ENCODE measurements at regions not wholly inside any gene's neighbourhood (a gene's known extent, or its start where the extent isn't known, plus 50 kb on each side); places are given as distances from the start of the nearest gene placed in this dataset.

GRCh38 chr6:93124006-93124632, 295.2 kb downstream of the EPHA7 start:
- Histone ChIP-seq H3K9me3 (ENCODE audit: control insufficient read depth, low read length) (no peaks in the 10 kb centered on the region), H3K4me3 (ENCODE audit: low read length) (no peak overlapping the region), H3K27me3 (ENCODE audit: control insufficient read depth, insufficient read depth) (no peaks in the 10 kb centered on the region), H3K27ac (ENCODE audit: low read length) (no peak overlapping the region), H3K4me1 (ENCODE audit: control insufficient read depth, insufficient read depth, low read length) (no peaks in the 10 kb centered on the region)
- 66% methylated on average over 2 of the region's 2 CpGs for WGBS
- intact Hi-C loops (cut with DNase I) = no loop called here
- ATAC-seq = no peak
- DNase-seq = no peak

- 75% methylated on average over 2 of the region's 2 CpGs for WGBS
- intact Hi-C loops (cut with DNase I) = no loop called here
- no peaks in the 10 kb centered on the region for H3K9me3 ChIP-seq (ENCODE audit: control insufficient read depth, low read length)
- no peak overlapping the region for H3K27ac ChIP-seq (ENCODE audit: low read length)
- no peak overlapping the region for H3K4me3 ChIP-seq (ENCODE audit: low read length)
- ATAC-seq = no peak
- no peak for DNase-seq
- H3K27me3 ChIP-seq (ENCODE audit: control insufficient read depth, insufficient read depth) = no peaks in the 10 kb centered on the region
- H3K4me1 ChIP-seq (ENCODE audit: control insufficient read depth, insufficient read depth, low read length) = no peaks in the 10 kb centered on the region
These were observed 295.8 kb downstream of the EPHA7 start for GRCh38 chr6:93123585-93123984.

GRCh38 chr6:93120154-93120742, 299.1 kb downstream of the EPHA7 start:
- Histone ChIP-seq H3K4me3 (ENCODE audit: low read length) (no peak overlapping the region), H3K27ac (ENCODE audit: low read length) (no peak overlapping the region), H3K27me3 (ENCODE audit: control insufficient read depth, insufficient read depth) (no peaks in the 10 kb centered on the region), H3K4me1 (ENCODE audit: control insufficient read depth, insufficient read depth, low read length) (no peaks in the 10 kb centered on the region), H3K9me3 (ENCODE audit: control insufficient read depth, low read length) (no peaks in the 10 kb centered on the region)
- intact Hi-C loops (cut with DNase I) = no loop called here
- ATAC-seq (no peak), DNase-seq (no peak)
- WGBS = 88% methylated on average over 1 of the region's 1 CpG

GRCh38 chr6:93105907-93106306, 313.5 kb downstream of the EPHA7 start:
- DNase-seq (no peak), ATAC-seq (no peak)
- Histone ChIP-seq H3K9me3 (ENCODE audit: control insufficient read depth, low read length) (no peaks in the 10 kb centered on the region), H3K4me1 (ENCODE audit: control insufficient read depth, insufficient read depth, low read length) (no peaks in the 10 kb centered on the region), H3K27ac (ENCODE audit: low read length) (no peak overlapping the region), H3K4me3 (ENCODE audit: low read length) (no peak overlapping the region), H3K27me3 (ENCODE audit: control insufficient read depth, insufficient read depth) (no peaks in the 10 kb centered on the region)
- WGBS = 69% methylated on average over 2 of the region's 2 CpGs
- intact Hi-C loops (cut with DNase I) = no loop called here

- Histone ChIP-seq H3K4me1 (ENCODE audit: control insufficient read depth, insufficient read depth, low read length) (no peaks in the 10 kb centered on the region), H3K27ac (ENCODE audit: low read length) (no peak overlapping the region), H3K9me3 (ENCODE audit: control insufficient read depth, low read length) (no peaks in the 10 kb centered on the region), H3K27me3 (ENCODE audit: control insufficient read depth, insufficient read depth) (no peaks in the 10 kb centered on the region), H3K4me3 (ENCODE audit: low read length) (no peak overlapping the region)
- WGBS = 58% methylated on average over 3 of the region's 3 CpGs
- DNase-seq (no peak), ATAC-seq (no peak)
- intact Hi-C loops (cut with DNase I) = no loop called here
These were observed 314.3 kb downstream of the EPHA7 start for GRCh38 chr6:93105017-93105416.

- no peaks in the 10 kb centered on the region for H3K9me3 ChIP-seq (ENCODE audit: control insufficient read depth, low read length)
- H3K4me1 ChIP-seq (ENCODE audit: control insufficient read depth, insufficient read depth, low read length) = no peaks in the 10 kb centered on the region
- no peak overlapping the region for H3K4me3 ChIP-seq (ENCODE audit: low read length)
- no peak overlapping the region for H3K27ac ChIP-seq (ENCODE audit: low read length)
- intact Hi-C loops (cut with DNase I) = no loop called here
- no peaks in the 10 kb centered on the region for H3K27me3 ChIP-seq (ENCODE audit: control insufficient read depth, insufficient read depth)
- DNase-seq (no peak), ATAC-seq (no peak)
- WGBS = 60% methylated on average over 1 of the region's 1 CpG
These were observed 315.1 kb downstream of the EPHA7 start for GRCh38 chr6:93104195-93104817.

GRCh38 chr6:93088621-93089501, 330.5 kb downstream of the EPHA7 start:
- Histone ChIP-seq H3K27ac (ENCODE audit: low read length) (no peak overlapping the region), H3K4me1 (ENCODE audit: control insufficient read depth, insufficient read depth, low read length) (no peaks in the 10 kb centered on the region), H3K4me3 (ENCODE audit: low read length) (peak overlapping the region; percentile 34), H3K27me3 (ENCODE audit: control insufficient read depth, insufficient read depth) (no peaks in the 10 kb centered on the region), H3K9me3 (ENCODE audit: control insufficient read depth, low read length) (no peaks in the 10 kb centered on the region)
- intact Hi-C loops (cut with DNase I) = no loop called here
- ATAC-seq = peak in 1 of 2 donors; percentile 80
- WGBS = 22% methylated on average over 14 of the region's 14 CpGs
- DNase-seq = no peak

- ATAC-seq (no peak), DNase-seq (no peak)
- H3K9me3 ChIP-seq (ENCODE audit: control insufficient read depth, low read length) = no peaks in the 10 kb centered on the region
- H3K4me1 ChIP-seq (ENCODE audit: control insufficient read depth, insufficient read depth, low read length) = no peaks in the 10 kb centered on the region
- no peak overlapping the region for H3K27ac ChIP-seq (ENCODE audit: low read length)
- H3K27me3 ChIP-seq (ENCODE audit: control insufficient read depth, insufficient read depth) = no peaks in the 10 kb centered on the region
- WGBS = 88% methylated on average over 2 of the region's 2 CpGs
- H3K4me3 ChIP-seq (ENCODE audit: low read length) = no peak overlapping the region
- intact Hi-C loops (cut with DNase I) = no loop called here
These were observed 331.8 kb downstream of the EPHA7 start for GRCh38 chr6:93087606-93088005.

GRCh38 chr6:93086351-93086750, 333.0 kb downstream of the EPHA7 start:
- Histone ChIP-seq H3K9me3 (ENCODE audit: control insufficient read depth, low read length) (no peaks in the 10 kb centered on the region), H3K4me3 (ENCODE audit: low read length) (no peak overlapping the region), H3K27ac (ENCODE audit: low read length) (no peak overlapping the region), H3K27me3 (ENCODE audit: control insufficient read depth, insufficient read depth) (no peaks in the 10 kb centered on the region), H3K4me1 (ENCODE audit: control insufficient read depth, insufficient read depth, low read length) (no peaks in the 10 kb centered on the region)
- DNase-seq (no peak), ATAC-seq (no peak)
- intact Hi-C loops (cut with DNase I) = no loop called here

- intact Hi-C loops (cut with DNase I) = no loop called here
- Histone ChIP-seq H3K27me3 (ENCODE audit: control insufficient read depth, insufficient read depth) (no peaks in the 10 kb centered on the region), H3K4me3 (ENCODE audit: low read length) (no peak overlapping the region), H3K9me3 (ENCODE audit: control insufficient read depth, low read length) (no peaks in the 10 kb centered on the region), H3K4me1 (ENCODE audit: control insufficient read depth, insufficient read depth, low read length) (no peaks in the 10 kb centered on the region), H3K27ac (ENCODE audit: low read length) (no peak overlapping the region)
- 91% methylated on average over 1 of the region's 1 CpG for WGBS
- ATAC-seq (no peak), DNase-seq (no peak)
These were observed 335.8 kb downstream of the EPHA7 start for GRCh38 chr6:93083337-93084230.
